HepG2 (cell line): ENCODE measurements at regions not wholly inside any gene's neighbourhood (a gene's known extent, or its start where the extent isn't known, plus 50 kb on each side); places are given as distances from the start of the nearest gene placed in this dataset.

Experiments used
- ATAC-seq: fragments of 200-7000 bp; cut with Tn5 transposase; 3 replicates; pipeline ENCODE4 v1.9.1; 2020; ENCODE audit warnings: mild to moderate bottlenecking, moderate library complexity
- BruUV-seq: library from RNA; stranded (reverse); fragments of 400-500 nt; replicated peaks from 2 replicates; lab custom pipeline; 2021; lab: Mats Ljungman, UMichigan
- CTCF ChIA-PET: fragments of 300-600 bp; formaldehyde crosslinking; extraction: SDS; loops from one replicate; lab custom pipeline; 2021; ENCODE audit warnings: low total read pairs, inconsistent platforms, low intra/inter-chr PET ratio; lab: Yijun Ruan, JAX
- POLR2A ChIA-PET: fragments of 350-600 bp; sonication (Branson Sonifier 250); formaldehyde crosslinking; loops from one replicate; lab custom pipeline; 2020; ENCODE audit warnings: antibody characterized with exemption, inconsistent platforms; lab: Yijun Ruan, JAX
- DNase-seq: peaks from one replicate; pipeline ENCODE4 v3.0.0-alpha.2; 2015; ENCODE audit warnings: low spot score
- FAIRE-seq: peaks from 3 replicates; lab custom pipeline; 2011; peaks lifted over from hg19 to GRCh38; lab: Jason Lieb, UNC
- H2AFZ ChIP-seq: one replicate; pipeline ENCODE4 v1.6.1; 2011; ENCODE audit warnings: low read length, inconsistent platforms
- H3K27ac ChIP-seq: fragments of 300-600 bp; 3 replicates; pipeline ENCODE4 v1.8.0; 2011; ENCODE audit warnings: mixed run types, mild to moderate bottlenecking, mixed read lengths, low read length, inconsistent platforms; ENCODE audit not compliant: insufficient read depth; ENCODE audit errors: extremely low read length
- H3K27me3 ChIP-seq, 2 experiments: fragments of 200-600 bp in 1 of 2; 2 replicates in 1 of 2; 3 replicates in 1 of 2; pipeline versions ENCODE4 v1.6.0 to v1.8.0; 2011; ENCODE audit warnings: low read length in 2 of 2, mild to moderate bottlenecking in 2 of 2, moderate library complexity in 2 of 2, inconsistent platforms in 1 of 2; ENCODE audit not compliant: insufficient read depth in 2 of 2, control insufficient read depth in 1 of 2
- H3K36me3 ChIP-seq, 2 experiments: fragments of 200-600 bp in 1 of 2; replicated peaks in 1 of 2; 2 replicates in 1 of 2; 3 replicates in 1 of 2; pipeline versions ENCODE4 v1.5.1 to v1.8.0; 2011; ENCODE audit warnings: low read length in 2 of 2, inconsistent platforms in 1 of 2; ENCODE audit not compliant: insufficient read depth in 2 of 2, control insufficient read depth in 1 of 2
- H3K4me1 ChIP-seq: 2 replicates; pipeline ENCODE4 v1.5.1; 2012; ENCODE audit warnings: low read length, inconsistent platforms; ENCODE audit not compliant: insufficient read depth
- H3K4me2 ChIP-seq: 2 replicates; pipeline ENCODE4 v1.6.0; 2011; ENCODE audit warnings: low read depth, low read length, inconsistent platforms
- H3K4me3 ChIP-seq, 3 experiments: fragments of 200-600 bp in 1 of 3; sonication (generic), shearing (Covaris generic) in 1 of 3; replicated peaks in 1 of 3; 2 replicates each; pipeline ENCODE4 v1.5.1; 2011 to 2016; ENCODE audit warnings: low read length in 3 of 3, inconsistent platforms in 2 of 3, low read depth in 2 of 3, mild to moderate bottlenecking in 2 of 3, control low read depth in 1 of 3, mixed read lengths in 1 of 3; ENCODE audit not compliant: insufficient read depth in 1 of 3
- H3K79me2 ChIP-seq: one replicate; pipeline ENCODE4 v1.6.1; 2011; ENCODE audit warnings: low read length, inconsistent platforms; ENCODE audit not compliant: insufficient read depth
- H3K9ac ChIP-seq: 2 replicates; pipeline ENCODE4 v1.6.0; 2011; ENCODE audit warnings: mild to moderate bottlenecking, low read depth, low read length, inconsistent platforms; ENCODE audit not compliant: insufficient read depth
- H3K9me3 ChIP-seq: 2 replicates; pipeline ENCODE4 v1.5.1; 2012; ENCODE audit warnings: mild to moderate bottlenecking, low read length
- H4K20me1 ChIP-seq: 2 replicates; pipeline ENCODE4 v1.6.0; 2011; ENCODE audit warnings: inconsistent platforms, mild to moderate bottlenecking, low read length, moderate library complexity; ENCODE audit not compliant: insufficient read depth
- AGO1 ChIP-seq: fragments of 200-400 bp; formaldehyde crosslinking; IDR thresholded peaks from 2 replicates; pipeline ENCODE4 v1.6.1; 2017; ENCODE audit warnings: mild to moderate bottlenecking, low read depth, low read length, moderate library complexity; ENCODE audit not compliant: poor library complexity, severe bottlenecking
- FOXM1 ChIP-seq: sonication (generic); formaldehyde crosslinking; IDR thresholded peaks from 2 replicates; pipeline ENCODE4 v1.5.0; 2020; ENCODE audit warnings: missing genetic modification reagents
- HES4 ChIP-seq: sonication (generic); formaldehyde crosslinking; IDR thresholded peaks from 2 replicates; pipeline ENCODE4 v1.9.0; 2021; ENCODE audit warnings: mild to moderate bottlenecking, missing genetic modification reagents, borderline replicate concordance
- IRF2 ChIP-seq: IDR thresholded peaks from 2 replicates; pipeline ENCODE4 v1.6.1; 2018; ENCODE audit warnings: missing genetic modification reagents, missing compliant biosample characterization
- KMT2B ChIP-seq: IDR thresholded peaks from 2 replicates; pipeline ENCODE4 v1.6.1; 2016; ENCODE audit warnings: missing genetic modification reagents, missing compliant biosample characterization
- SIN3A ChIP-seq: IDR thresholded peaks from 2 replicates; pipeline ENCODE4 v1.6.1; 2011; ENCODE audit warnings: low read depth, mild to moderate bottlenecking, control low read depth, low read length, borderline replicate concordance
- SNAPC2 ChIP-seq: sonication (generic); formaldehyde crosslinking; IDR thresholded peaks from 2 replicates; pipeline ENCODE4 v1.8.1; 2022; ENCODE audit warnings: mild to moderate bottlenecking, missing genetic modification reagents
- SP5 ChIP-seq: IDR thresholded peaks from 2 replicates; pipeline ENCODE4 v1.6.1; 2016; ENCODE audit warnings: low read depth, borderline replicate concordance
- SRF ChIP-seq: IDR thresholded peaks from 2 replicates; pipeline ENCODE4 v1.6.1; 2011; ENCODE audit warnings: mild to moderate bottlenecking, low read depth, low read length, moderate library complexity
- ZNF251 ChIP-seq: sonication (generic); formaldehyde crosslinking; IDR thresholded peaks from 2 replicates; pipeline ENCODE4 v1.9.0; 2021; ENCODE audit warnings: mild to moderate bottlenecking, missing genetic modification reagents
- ZNF337 ChIP-seq: sonication (generic); formaldehyde crosslinking; IDR thresholded peaks from 2 replicates; pipeline ENCODE4 v1.5.1; 2020; ENCODE audit warnings: missing genetic modification reagents, low read depth, mild to moderate bottlenecking, borderline replicate concordance
- ZNF501 ChIP-seq: sonication (generic); formaldehyde crosslinking; IDR thresholded peaks from 2 replicates; pipeline ENCODE4 v1.5.1; 2020; ENCODE audit warnings: mild to moderate bottlenecking, moderate library complexity, missing genetic modification reagents
- ZNF564 ChIP-seq: sonication (generic); formaldehyde crosslinking; IDR thresholded peaks from 2 replicates; pipeline ENCODE4 v1.8.1; 2023; ENCODE audit warnings: mild to moderate bottlenecking, missing genetic modification reagents
- ZNF607 ChIP-seq: sonication (generic); formaldehyde crosslinking; IDR thresholded peaks from 2 replicates; pipeline ENCODE4 v1.5.1; 2020; ENCODE audit warnings: missing genetic modification reagents, mild to moderate bottlenecking, borderline replicate concordance
- ZSCAN30 ChIP-seq: sonication (generic); formaldehyde crosslinking; IDR thresholded peaks from 2 replicates; pipeline ENCODE4 v1.5.0; 2020; ENCODE audit warnings: mild to moderate bottlenecking, missing genetic modification reagents
- WGBS: methylation state at CpG from one replicate; pipeline ENCODE4 v1.1.6; 2017; ENCODE audit warnings: low lambda C conversion rate; 5-methylcytosine and 5-hydroxymethylcytosine counted together
- in situ Hi-C: cut with HindIII; loops from 2 replicates; pipeline ENCODE4 v1.10.0; 2017; ENCODE audit warnings: low pct_unique_long_range_greater_than_20kb; ENCODE audit not compliant: extremely low pct_ligation_motif_present
- intact Hi-C: fragments of 100-400 bp; cut with micrococcal nuclease; formaldehyde crosslinking; loops from one replicate; pipeline ENCODE4 v1.10.0; 2022; ENCODE audit not compliant: unreplicated experiment
- TF ChIP-seq, protein P1 (sequence below): sonication (generic); formaldehyde crosslinking; IDR thresholded peaks from 2 replicates; pipeline ENCODE4 v1.4.0; 2020; ENCODE audit warnings: mild to moderate bottlenecking, missing genetic modification reagents
- TF ChIP-seq, protein P2 (sequence below): sonication (generic); formaldehyde crosslinking; IDR thresholded peaks from 2 replicates; pipeline ENCODE4 v1.4.0; 2020; ENCODE audit warnings: missing genetic modification reagents, borderline replicate concordance
- TF ChIP-seq, protein P3 (sequence below): sonication (generic); formaldehyde crosslinking; IDR thresholded peaks from 2 replicates; pipeline ENCODE4 v1.8.0; 2022; ENCODE audit warnings: missing genetic modification reagents, mild to moderate bottlenecking, inconsistent platforms, borderline replicate concordance

DNA sequence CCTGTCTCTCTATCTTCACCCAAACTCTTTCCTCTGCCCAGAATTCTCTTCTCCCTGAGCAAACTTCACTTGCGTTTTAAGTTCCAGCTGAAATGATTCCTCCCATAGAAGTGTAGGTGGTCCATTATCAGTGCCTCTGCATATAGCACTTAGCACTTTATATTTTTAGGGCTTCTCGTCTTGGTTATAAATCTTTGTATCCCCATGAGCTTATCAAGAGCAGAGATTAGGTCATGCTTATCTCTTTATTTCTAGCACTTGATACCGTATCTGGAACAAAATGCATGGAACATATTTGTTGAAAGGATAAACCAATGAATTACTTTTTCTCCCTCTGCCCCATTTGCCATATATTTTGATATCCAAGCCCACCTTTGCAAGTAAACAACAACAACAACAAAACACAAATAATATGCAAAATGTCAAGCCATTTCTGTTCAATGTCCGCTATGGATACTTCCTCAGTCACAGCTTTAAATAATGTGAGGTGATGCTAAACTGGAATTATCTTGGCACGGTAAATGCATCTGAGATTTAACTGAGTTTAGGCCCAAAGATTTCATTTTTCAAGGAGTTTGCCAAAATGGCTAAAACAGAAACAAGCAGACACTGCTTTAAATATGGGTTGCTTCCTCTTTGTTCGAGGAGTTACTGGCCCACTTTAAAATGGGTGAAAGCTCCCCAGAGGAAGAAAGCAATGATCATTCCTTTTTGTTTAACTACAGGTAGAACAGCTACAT lies 106.2 kb upstream of the STMND1 start:
- Histone ChIP-seq H4K20me1 (no peaks in the 10 kb centered on the region), H3K79me2 (no peaks in the 10 kb centered on the region), H3K27ac (no peak overlapping the region), H3K27me3 (peaks cover 4 to 20% of the 10 kb centered on the region in 2 experiments; a peak in 3 of 5 replicates), H2AFZ (no peak overlapping the region), H3K4me2 (no peak overlapping the region), H3K36me3 (no peaks in the 10 kb centered on the region), H3K4me3 (no peak overlapping the region), H3K4me1 (no peaks in the 10 kb centered on the region), H3K9me3 (no peaks in the 10 kb centered on the region), H3K9ac (no peak overlapping the region)
- intact Hi-C loops (no loop called here), in situ Hi-C loops (no loop called here)
- no TSS peak for BruUV-seq
- ATAC-seq (no peak), DNase-seq (no peak), FAIRE-seq (no peak)
- CTCF ChIA-PET: no interaction called here
- POLR2A ChIA-PET: no interaction called here
- no peak for TF ChIP-seq AGO1
- TF ChIP-seq FOXM1: no peak
- TF ChIP-seq, protein P1, sequence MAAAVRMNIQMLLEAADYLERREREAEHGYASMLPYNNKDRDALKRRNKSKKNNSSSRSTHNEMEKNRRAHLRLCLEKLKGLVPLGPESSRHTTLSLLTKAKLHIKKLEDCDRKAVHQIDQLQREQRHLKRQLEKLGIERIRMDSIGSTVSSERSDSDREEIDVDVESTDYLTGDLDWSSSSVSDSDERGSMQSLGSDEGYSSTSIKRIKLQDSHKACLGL (CRISPR knock-in tag): no peak
- TF ChIP-seq ZNF337 (CRISPR knock-in tag): no peak
- TF ChIP-seq, protein P2, sequence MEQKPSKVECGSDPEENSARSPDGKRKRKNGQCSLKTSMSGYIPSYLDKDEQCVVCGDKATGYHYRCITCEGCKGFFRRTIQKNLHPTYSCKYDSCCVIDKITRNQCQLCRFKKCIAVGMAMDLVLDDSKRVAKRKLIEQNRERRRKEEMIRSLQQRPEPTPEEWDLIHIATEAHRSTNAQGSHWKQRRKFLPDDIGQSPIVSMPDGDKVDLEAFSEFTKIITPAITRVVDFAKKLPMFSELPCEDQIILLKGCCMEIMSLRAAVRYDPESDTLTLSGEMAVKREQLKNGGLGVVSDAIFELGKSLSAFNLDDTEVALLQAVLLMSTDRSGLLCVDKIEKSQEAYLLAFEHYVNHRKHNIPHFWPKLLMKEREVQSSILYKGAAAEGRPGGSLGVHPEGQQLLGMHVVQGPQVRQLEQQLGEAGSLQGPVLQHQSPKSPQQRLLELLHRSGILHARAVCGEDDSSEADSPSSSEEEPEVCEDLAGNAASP: no peak
- TF ChIP-seq IRF2: no peak
- TF ChIP-seq ZNF251 (CRISPR knock-in tag): no peak
- TF ChIP-seq ZNF501 (CRISPR knock-in tag): no peak
- TF ChIP-seq SP5 (CRISPR knock-in tag): no peak
- TF ChIP-seq KMT2B (CRISPR knock-in tag): no peak
- TF ChIP-seq HES4: no peak
- no peak for TF ChIP-seq SIN3A
- TF ChIP-seq SNAPC2 (CRISPR knock-in tag): no peak
- TF ChIP-seq, protein P3, sequence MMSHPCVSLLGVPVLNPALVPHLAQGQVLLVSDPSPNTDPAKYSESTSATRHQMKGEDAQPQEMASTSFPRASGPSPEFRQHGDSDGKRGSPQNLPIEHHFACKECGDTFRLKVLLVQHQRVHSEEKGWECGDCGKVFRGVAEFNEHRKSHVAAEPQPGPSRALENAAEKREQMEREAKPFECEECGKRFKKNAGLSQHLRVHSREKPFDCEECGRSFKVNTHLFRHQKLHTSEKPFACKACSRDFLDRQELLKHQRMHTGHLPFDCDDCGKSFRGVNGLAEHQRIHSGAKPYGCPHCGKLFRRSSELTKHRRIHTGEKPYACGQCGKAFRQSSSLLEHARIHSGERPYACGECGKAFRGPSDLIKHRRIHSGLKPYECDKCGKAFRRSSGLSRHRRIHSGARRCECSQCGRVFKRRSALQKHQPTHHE (CRISPR knock-in tag): no peak
- TF ChIP-seq ZSCAN30: no peak
- no peak for TF ChIP-seq SRF
- TF ChIP-seq ZNF564: no peak
- no peak for TF ChIP-seq ZNF607 (CRISPR knock-in tag)
- WGBS: 8% methylated on average over 6 of the region's 6 CpGs
